ENCODE measurements at regions not wholly inside any gene's neighbourhood (a gene's known extent, or its start where the extent isn't known, plus 50 kb on each side); places are given as distances from the start of the nearest gene placed in this dataset.

GRCh38 chr17:22669721-22670120 is 977.4 kb downstream of the KCNJ18 start:
- TF ChIP-seq CTCF (IDR thresholded peaks at IDR 0.05) (no peak), POLR2A (IDR thresholded peaks at IDR 0.05) (no peak)

Measured in esophagus squamous epithelium (tissue), 4 donors.